ENCODE measurements at regions not wholly inside any gene's neighbourhood (a gene's known extent, or its start where the extent isn't known, plus 50 kb on each side); places are given as distances from the start of the nearest gene placed in this dataset. TPM values are rescaled to one million over a fixed set of nuclear protein-coding genes. Genes with fewer than 3 reads are reported as not detected.

DNA sequence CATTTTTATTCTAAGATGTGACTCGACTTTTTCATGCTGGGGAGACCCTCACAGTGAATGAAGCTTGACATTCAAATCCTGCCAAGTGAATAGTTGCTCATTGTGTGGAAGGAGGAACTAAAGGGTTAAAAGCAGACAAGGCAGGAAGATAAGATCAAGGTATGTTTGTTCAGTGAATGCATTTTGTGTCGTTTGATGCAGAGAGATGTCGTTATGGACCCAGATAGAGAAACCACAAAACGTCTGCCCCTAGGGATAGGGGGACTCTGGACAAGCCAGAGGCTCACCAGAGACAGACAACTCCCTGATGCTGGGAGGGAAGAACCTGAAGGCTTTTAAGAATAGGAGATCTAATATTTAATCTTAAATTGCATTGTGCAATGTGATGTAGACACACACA, 72.5 kb upstream of the MYL2 start:
- POLR2A ChIA-PET, result no interaction called here
- Histone ChIP-seq H3K27me3 (ENCODE audit: control insufficient read depth, insufficient read depth, low read length) (no peaks in the 10 kb centered on the region), H3K4me3 (ENCODE audit: low read depth, low read length) (no peak overlapping the region), H3K27ac (ENCODE audit: low read depth, low read length) (no peak overlapping the region), H3K9me3 (ENCODE audit: control insufficient read depth, insufficient read depth, low read length) (no peaks in the 10 kb centered on the region; the same call in 1 of the 2 replicates)
- TF ChIP-seq, protein P1, sequence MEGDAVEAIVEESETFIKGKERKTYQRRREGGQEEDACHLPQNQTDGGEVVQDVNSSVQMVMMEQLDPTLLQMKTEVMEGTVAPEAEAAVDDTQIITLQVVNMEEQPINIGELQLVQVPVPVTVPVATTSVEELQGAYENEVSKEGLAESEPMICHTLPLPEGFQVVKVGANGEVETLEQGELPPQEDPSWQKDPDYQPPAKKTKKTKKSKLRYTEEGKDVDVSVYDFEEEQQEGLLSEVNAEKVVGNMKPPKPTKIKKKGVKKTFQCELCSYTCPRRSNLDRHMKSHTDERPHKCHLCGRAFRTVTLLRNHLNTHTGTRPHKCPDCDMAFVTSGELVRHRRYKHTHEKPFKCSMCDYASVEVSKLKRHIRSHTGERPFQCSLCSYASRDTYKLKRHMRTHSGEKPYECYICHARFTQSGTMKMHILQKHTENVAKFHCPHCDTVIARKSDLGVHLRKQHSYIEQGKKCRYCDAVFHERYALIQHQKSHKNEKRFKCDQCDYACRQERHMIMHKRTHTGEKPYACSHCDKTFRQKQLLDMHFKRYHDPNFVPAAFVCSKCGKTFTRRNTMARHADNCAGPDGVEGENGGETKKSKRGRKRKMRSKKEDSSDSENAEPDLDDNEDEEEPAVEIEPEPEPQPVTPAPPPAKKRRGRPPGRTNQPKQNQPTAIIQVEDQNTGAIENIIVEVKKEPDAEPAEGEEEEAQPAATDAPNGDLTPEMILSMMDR (IDR thresholded peaks at IDR 0.05; ENCODE audit: low read depth, low read length), result no peak
- CTCF ChIA-PET, result no interaction called here
- no peak for DNase-seq (ENCODE audit: low read depth, low spot score)

GRCh38 chr12:110983811-110984210, 63.4 kb upstream of the MYL2 start:
- TF ChIP-seq, protein P1 (IDR thresholded peaks at IDR 0.05; ENCODE audit: low read depth, low read length), result no peak
- H3K4me3 ChIP-seq (ENCODE audit: low read depth, low read length), result no peak overlapping the region
- ChIA-PET POLR2A (no interaction called here), CTCF (no interaction called here)
- DNase-seq (ENCODE audit: low read depth, low spot score), result no peak
- H3K27me3 ChIP-seq (ENCODE audit: control insufficient read depth, insufficient read depth, low read length), result no peaks in the 10 kb centered on the region
- H3K9me3 ChIP-seq (ENCODE audit: control insufficient read depth, insufficient read depth, low read length), result no peaks in the 10 kb centered on the region
- H3K27ac ChIP-seq (ENCODE audit: low read depth, low read length), result no peak overlapping the region

- Histone ChIP-seq H3K27me3 (ENCODE audit: control insufficient read depth, insufficient read depth, low read length) (no peaks in the 10 kb centered on the region), H3K27ac (ENCODE audit: low read depth, low read length) (no peak overlapping the region), H3K9me3 (ENCODE audit: control insufficient read depth, insufficient read depth, low read length) (no peaks in the 10 kb centered on the region), H3K4me3 (ENCODE audit: low read depth, low read length) (no peak overlapping the region)
- DNase-seq (ENCODE audit: low read depth, low spot score), result no peak
- POLR2A ChIA-PET, result no interaction called here
- CTCF ChIA-PET, result no interaction called here
- TF ChIP-seq, protein P1 (IDR thresholded peaks at IDR 0.05; ENCODE audit: low read depth, low read length), result no peak
These were observed 52.5 kb upstream of the MYL2 start for GRCh38 chr12:110972866-110973265.

DNA sequence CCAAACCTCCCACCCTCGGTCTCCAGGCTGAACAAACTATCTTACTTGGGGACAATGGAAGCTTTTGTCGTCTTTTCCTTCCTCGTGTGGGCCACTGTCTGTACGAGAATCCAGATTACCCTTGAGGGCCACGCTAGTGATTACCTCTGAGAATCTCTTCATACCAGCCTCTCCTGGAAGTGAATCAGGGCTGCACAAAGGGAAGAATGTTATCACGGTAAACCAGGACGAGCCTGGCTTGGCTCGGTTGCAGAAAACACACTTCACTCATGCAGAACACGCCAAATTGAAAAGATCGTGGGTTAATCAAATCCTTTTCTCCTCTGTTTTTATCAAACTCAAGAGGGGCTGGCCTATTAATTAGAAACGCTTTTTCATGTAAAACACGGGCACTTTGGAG, 51.6 kb upstream of the MYL2 start:
- ChIA-PET CTCF (no interaction called here), POLR2A (no interaction called here)
- H3K4me3 ChIP-seq (ENCODE audit: low read depth, low read length), result no peak overlapping the region
- no peaks in the 10 kb centered on the region for H3K9me3 ChIP-seq (ENCODE audit: control insufficient read depth, insufficient read depth, low read length)
- H3K27me3 ChIP-seq (ENCODE audit: control insufficient read depth, insufficient read depth, low read length), result no peaks in the 10 kb centered on the region
- H3K27ac ChIP-seq (ENCODE audit: low read depth, low read length), result no peak overlapping the region
- TF ChIP-seq, protein P1 (IDR thresholded peaks at IDR 0.05; ENCODE audit: low read depth, low read length), result no peak
- DNase-seq (ENCODE audit: low read depth, low spot score), result no peak

- CTCF ChIA-PET, result no interaction called here
- H3K9me3 ChIP-seq (ENCODE audit: control insufficient read depth, insufficient read depth, low read length), result no peaks in the 10 kb centered on the region
- POLR2A ChIA-PET, result no interaction called here
- TF ChIP-seq, protein P1 (IDR thresholded peaks at IDR 0.05; ENCODE audit: low read depth, low read length), result no peak
- H3K4me3 ChIP-seq (ENCODE audit: low read depth, low read length), result no peak overlapping the region
- no peak for DNase-seq (ENCODE audit: low read depth, low spot score)
- H3K27ac ChIP-seq (ENCODE audit: low read depth, low read length), result no peak overlapping the region
- H3K27me3 ChIP-seq (ENCODE audit: control insufficient read depth, insufficient read depth, low read length), result no peaks in the 10 kb centered on the region
These were observed 51.0 kb upstream of the MYL2 start for GRCh38 chr12:110971189-110971920.

Small RNAs in the stretch of these regions (small RNA-seq; reads per million reads assigned to genes)
- gene MIR6760 (ENCODE audit: insufficient read length, low read depth), result not detected
